C4-2B (cell line): ENCODE measurements at regions not wholly inside any gene's neighbourhood (a gene's known extent, or its start where the extent isn't known, plus 50 kb on each side); places are given as distances from the start of the nearest gene placed in this dataset.

Experiments
- ZFX ChIP-seq: fragments of 450-650 bp; IDR thresholded peaks from 2 replicates; pipeline ENCODE4 v1.6.1; 2017
- TF ChIP-seq, protein P1 (sequence below): fragments of 450-650 bp; conservative IDR thresholded peaks from 2 replicates; pipeline ENCODE4 v1.5.1; 2017; ENCODE audit warnings: mild to moderate bottlenecking

DNA sequence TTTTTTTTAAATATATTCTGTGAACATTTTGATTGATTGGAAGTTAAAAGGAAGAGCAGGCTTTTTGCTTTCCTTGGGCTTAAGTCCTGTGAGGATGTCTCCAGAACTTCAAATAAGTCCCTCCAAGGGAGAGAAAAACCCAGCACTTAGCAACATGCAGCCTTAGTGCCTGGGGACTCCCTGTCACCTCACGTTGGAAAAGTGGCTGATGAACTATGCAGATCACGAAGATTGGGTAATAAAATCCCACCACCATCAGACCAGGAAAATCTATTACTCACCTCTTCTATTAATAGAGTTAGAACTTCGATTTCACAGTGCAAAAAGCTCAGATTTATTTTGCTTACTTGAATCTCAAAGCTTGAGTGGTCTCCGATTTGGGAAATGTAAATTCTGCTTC is 507.0 kb downstream of the MAT2B start:
- TF ChIP-seq, protein P1, sequence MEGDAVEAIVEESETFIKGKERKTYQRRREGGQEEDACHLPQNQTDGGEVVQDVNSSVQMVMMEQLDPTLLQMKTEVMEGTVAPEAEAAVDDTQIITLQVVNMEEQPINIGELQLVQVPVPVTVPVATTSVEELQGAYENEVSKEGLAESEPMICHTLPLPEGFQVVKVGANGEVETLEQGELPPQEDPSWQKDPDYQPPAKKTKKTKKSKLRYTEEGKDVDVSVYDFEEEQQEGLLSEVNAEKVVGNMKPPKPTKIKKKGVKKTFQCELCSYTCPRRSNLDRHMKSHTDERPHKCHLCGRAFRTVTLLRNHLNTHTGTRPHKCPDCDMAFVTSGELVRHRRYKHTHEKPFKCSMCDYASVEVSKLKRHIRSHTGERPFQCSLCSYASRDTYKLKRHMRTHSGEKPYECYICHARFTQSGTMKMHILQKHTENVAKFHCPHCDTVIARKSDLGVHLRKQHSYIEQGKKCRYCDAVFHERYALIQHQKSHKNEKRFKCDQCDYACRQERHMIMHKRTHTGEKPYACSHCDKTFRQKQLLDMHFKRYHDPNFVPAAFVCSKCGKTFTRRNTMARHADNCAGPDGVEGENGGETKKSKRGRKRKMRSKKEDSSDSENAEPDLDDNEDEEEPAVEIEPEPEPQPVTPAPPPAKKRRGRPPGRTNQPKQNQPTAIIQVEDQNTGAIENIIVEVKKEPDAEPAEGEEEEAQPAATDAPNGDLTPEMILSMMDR, result no peak
- no peak for TF ChIP-seq ZFX
